ENCODE measurements at regions not wholly inside any gene's neighbourhood (a gene's known extent, or its start where the extent isn't known, plus 50 kb on each side); places are given as distances from the start of the nearest gene placed in this dataset.

GRCh38 chr20:48146877-48147276 lies 361.6 kb upstream of the SULF2 start:
- Histone ChIP-seq H3K9me3 (ENCODE audit: insufficient read depth, low read length) (no peaks in the 10 kb centered on the region; the same call in 1 of the 2 replicates), H3K27ac (ENCODE audit: low read length) (no peak overlapping the region), H3K36me3 (replicated peaks; ENCODE audit: low read depth, low read length) (no peaks in the 10 kb centered on the region), H3K9ac (ENCODE audit: low read length) (no peak overlapping the region), H3K4me1 (ENCODE audit: low read length) (no peaks in the 10 kb centered on the region), H3K79me2 (ENCODE audit: low read length) (no peaks in the 10 kb centered on the region), H3K27me3 (ENCODE audit: low read depth, low read length) (peaks cover 37% of the 10 kb centered on the region), H3K4me2 (ENCODE audit: low read length) (no peak overlapping the region), H2AFZ (ENCODE audit: low read depth, low read length) (no peak overlapping the region), H3K4me3 (ENCODE audit: low read length) (no peak overlapping the region), H4K20me1 (ENCODE audit: insufficient read depth, low read length) (no peaks in the 10 kb centered on the region)
- TF ChIP-seq CTCF (IDR thresholded peaks at IDR 0.05; ENCODE audit: low read depth, low read length) (no peak), EZH2phosphoT487 (IDR thresholded peaks at IDR 0.05; ENCODE audit: low read depth) (no peak)

GRCh38 chr20:48146308-48146707 lies 361.0 kb upstream of the SULF2 start:
- Histone ChIP-seq H3K27me3 (ENCODE audit: low read depth, low read length) (peaks cover 37% of the 10 kb centered on the region), H4K20me1 (ENCODE audit: insufficient read depth, low read length) (no peaks in the 10 kb centered on the region), H3K79me2 (ENCODE audit: low read length) (no peaks in the 10 kb centered on the region), H3K9ac (ENCODE audit: low read length) (no peak overlapping the region), H3K4me2 (ENCODE audit: low read length) (no peak overlapping the region), H3K27ac (ENCODE audit: low read length) (no peak overlapping the region), H3K9me3 (ENCODE audit: insufficient read depth, low read length) (peaks cover 5% of the 10 kb centered on the region; the same call in 1 of the 2 replicates), H3K36me3 (replicated peaks; ENCODE audit: low read depth, low read length) (no peaks in the 10 kb centered on the region), H2AFZ (ENCODE audit: low read depth, low read length) (no peak overlapping the region), H3K4me3 (ENCODE audit: low read length) (no peak overlapping the region), H3K4me1 (ENCODE audit: low read length) (no peaks in the 10 kb centered on the region)
- TF ChIP-seq CTCF (IDR thresholded peaks at IDR 0.05; ENCODE audit: low read depth, low read length) (no peak), EZH2phosphoT487 (IDR thresholded peaks at IDR 0.05; ENCODE audit: low read depth) (no peak)

DNA sequence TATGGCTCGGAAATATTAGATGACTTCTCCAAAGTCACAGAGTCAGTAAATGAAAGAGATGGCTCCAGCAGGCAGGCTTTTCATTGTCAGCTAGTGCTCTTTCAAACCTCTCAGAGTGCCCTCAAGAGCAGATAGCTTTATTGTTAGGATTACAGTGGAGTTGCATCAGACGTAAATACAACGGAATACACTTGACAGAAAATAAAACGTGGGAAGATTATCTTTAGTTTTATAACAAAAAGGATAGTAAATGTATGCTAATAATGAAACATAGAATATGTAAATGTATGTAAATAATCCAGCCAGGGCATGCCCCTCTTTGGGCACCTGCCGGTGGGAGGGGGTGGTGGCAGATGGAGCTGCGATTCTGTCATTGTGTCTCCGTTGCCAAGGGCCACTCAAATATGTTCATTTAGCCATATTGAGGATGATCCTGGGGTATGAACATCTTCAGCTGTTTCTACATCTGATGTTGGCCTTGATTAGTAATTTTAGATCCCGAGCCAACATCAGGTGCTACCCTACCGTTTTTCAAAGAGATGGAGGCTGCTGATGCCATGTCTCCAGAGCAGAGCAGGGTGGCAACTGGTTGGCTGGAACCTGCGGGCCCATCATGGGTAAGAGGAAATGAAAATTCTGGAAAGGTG lies 358.3 kb upstream of the SULF2 start:
- Histone ChIP-seq H4K20me1 (ENCODE audit: insufficient read depth, low read length) (no peaks in the 10 kb centered on the region), H3K9me3 (ENCODE audit: insufficient read depth, low read length) (peaks cover 11% of the 10 kb centered on the region; the same call in 1 of the 2 replicates), H3K27ac (ENCODE audit: low read length) (no peak overlapping the region), H3K79me2 (ENCODE audit: low read length) (no peaks in the 10 kb centered on the region), H3K36me3 (replicated peaks; ENCODE audit: low read depth, low read length) (no peaks in the 10 kb centered on the region), H3K4me1 (ENCODE audit: low read length) (no peaks in the 10 kb centered on the region), H3K9ac (ENCODE audit: low read length) (no peak overlapping the region), H3K27me3 (ENCODE audit: low read depth, low read length) (peaks cover 53% of the 10 kb centered on the region), H3K4me2 (ENCODE audit: low read length) (no peak overlapping the region), H3K4me3 (ENCODE audit: low read length) (no peak overlapping the region), H2AFZ (ENCODE audit: low read depth, low read length) (no peak overlapping the region)
- no peak for TF ChIP-seq CTCF (IDR thresholded peaks at IDR 0.05; ENCODE audit: low read depth, low read length)
- no peak for TF ChIP-seq EZH2phosphoT487 (IDR thresholded peaks at IDR 0.05; ENCODE audit: low read depth)

DNA sequence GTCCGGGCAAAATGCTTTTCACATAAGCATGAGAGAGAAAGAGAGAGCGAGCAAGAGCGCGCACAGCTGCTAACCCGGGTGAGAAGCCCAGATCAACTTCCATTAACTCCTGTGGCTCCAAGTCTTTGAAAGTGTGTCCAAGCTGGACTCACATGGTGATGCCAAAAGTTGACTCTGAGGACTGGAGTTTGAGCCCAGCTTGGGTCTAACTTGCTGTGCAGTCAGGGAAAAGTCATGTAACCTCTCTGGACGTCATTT lies 357.2 kb upstream of the SULF2 start:
- Histone ChIP-seq H3K4me3 (ENCODE audit: low read length) (no peak overlapping the region), H3K27ac (ENCODE audit: low read length) (no peak overlapping the region), H3K9me3 (ENCODE audit: insufficient read depth, low read length) (peaks cover 11% of the 10 kb centered on the region; the same call in 1 of the 2 replicates), H3K9ac (ENCODE audit: low read length) (no peak overlapping the region), H4K20me1 (ENCODE audit: insufficient read depth, low read length) (no peaks in the 10 kb centered on the region), H3K79me2 (ENCODE audit: low read length) (no peaks in the 10 kb centered on the region), H3K4me1 (ENCODE audit: low read length) (no peaks in the 10 kb centered on the region), H2AFZ (ENCODE audit: low read depth, low read length) (no peak overlapping the region), H3K27me3 (ENCODE audit: low read depth, low read length) (peaks cover 64% of the 10 kb centered on the region), H3K4me2 (ENCODE audit: low read length) (no peak overlapping the region), H3K36me3 (replicated peaks; ENCODE audit: low read depth, low read length) (no peaks in the 10 kb centered on the region)
- TF ChIP-seq EZH2phosphoT487 (IDR thresholded peaks at IDR 0.05; ENCODE audit: low read depth) (no peak), CTCF (IDR thresholded peaks at IDR 0.05; ENCODE audit: low read depth, low read length) (no peak)
